GM23248 (cell line): ENCODE measurements at regions not wholly inside any gene's neighbourhood (a gene's known extent, or its start where the extent isn't known, plus 50 kb on each side); places are given as distances from the start of the nearest gene placed in this dataset.

Experiments
- DNase-seq: peaks from one replicate; pipeline ENCODE4 v3.0.0-alpha.2; 2015
- H2AFZ ChIP-seq: fragments of 200-600 bp; sonication (generic); 2 replicates; pipeline ENCODE4 v1.6.1; 2016; ENCODE audit warnings: antibody characterized with exemption
- H3F3A ChIP-seq: fragments of 200-600 bp; sonication (generic); 2 replicates; pipeline ENCODE4 v1.6.1; 2016; ENCODE audit warnings: mild to moderate bottlenecking, antibody characterized with exemption, mixed run types; ENCODE audit not compliant: insufficient read depth
- H3K27ac ChIP-seq: fragments of 200-600 bp; sonication (generic); 2 replicates; pipeline ENCODE4 v1.5.1; 2016; ENCODE audit warnings: mild to moderate bottlenecking
- H3K27me3 ChIP-seq: fragments of 200-600 bp; sonication (generic); replicated peaks from 2 replicates; pipeline ENCODE4 v1.6.1; 2016; ENCODE audit warnings: mild to moderate bottlenecking; ENCODE audit not compliant: insufficient read depth
- H3K36me3 ChIP-seq: fragments of 200-600 bp; sonication (generic); 2 replicates; pipeline ENCODE4 v1.6.1; 2016; ENCODE audit warnings: low read depth, mild to moderate bottlenecking
- H3K4me1 ChIP-seq: fragments of 200-600 bp; sonication (generic); 2 replicates; pipeline ENCODE4 v1.6.1; 2016; ENCODE audit warnings: mild to moderate bottlenecking; ENCODE audit not compliant: insufficient read depth
- H3K4me2 ChIP-seq: fragments of 200-600 bp; sonication (generic); one replicate; pipeline ENCODE4 v1.6.1; 2016; ENCODE audit warnings: mild to moderate bottlenecking; ENCODE audit not compliant: unreplicated experiment
- H3K4me3 ChIP-seq: fragments of 200-600 bp; sonication (generic); 2 replicates; pipeline ENCODE4 v1.5.1; 2016; ENCODE audit warnings: mild to moderate bottlenecking
- H3K79me2 ChIP-seq: fragments of 200-600 bp; sonication (generic); 2 replicates; pipeline ENCODE4 v1.6.1; 2016; ENCODE audit warnings: mild to moderate bottlenecking; ENCODE audit not compliant: insufficient read depth
- H3K9ac ChIP-seq: fragments of 200-600 bp; sonication (generic); 2 replicates; pipeline ENCODE4 v1.6.1; 2016; ENCODE audit warnings: mild to moderate bottlenecking
- H3K9me2 ChIP-seq: fragments of 200-600 bp; sonication (generic); 2 replicates; pipeline ENCODE4 v1.6.1; 2016; ENCODE audit warnings: mixed run types, mild to moderate bottlenecking, moderate library complexity; ENCODE audit not compliant: insufficient read depth
- H3K9me3 ChIP-seq: fragments of 200-600 bp; sonication (generic); one replicate; pipeline ENCODE4 v1.6.1; 2017; ENCODE audit warnings: low read depth
- H4K20me1 ChIP-seq: fragments of 200-600 bp; sonication (generic); 2 replicates; pipeline ENCODE4 v1.6.0; 2016; ENCODE audit not compliant: insufficient read depth
- EZH2 ChIP-seq: fragments of 200-600 bp; sonication (generic); IDR thresholded peaks from 2 replicates; pipeline ENCODE4 v1.6.1; 2018; ENCODE audit warnings: antibody characterized with exemption, mild to moderate bottlenecking; ENCODE audit not compliant: insufficient read depth, poor library complexity, severe bottlenecking
- EZH2phosphoT487 ChIP-seq: fragments of 200-600 bp; sonication (generic); IDR thresholded peaks from 2 replicates; pipeline ENCODE4 v1.6.1; 2018; ENCODE audit warnings: antibody characterized with exemption, moderate library complexity, mild to moderate bottlenecking, low read depth; ENCODE audit not compliant: insufficient read depth
- WGBS, 2 experiments: methylation state at CpG; one replicate each; pipeline ENCODE4 v1.1.6; 2015 to 2017; ENCODE audit warnings: low lambda C conversion rate in 2 of 2, low coverage in 1 of 2; ENCODE audit errors: missing lambda C conversion rate in 2 of 2; 5-methylcytosine and 5-hydroxymethylcytosine counted together
- in situ Hi-C: fragments of 300-500 bp; cut with MboI; formaldehyde crosslinking; loops from 2 replicates; pipeline ENCODE4 v1.15.0; 2020

- Histone ChIP-seq H3K36me3 (no peaks in the 10 kb centered on the region), H3K27me3 (no peaks in the 10 kb centered on the region), H3F3A (no peaks in the 10 kb centered on the region), H3K4me1 (no peaks in the 10 kb centered on the region), H3K9ac (no peak overlapping the region), H2AFZ (no peak overlapping the region), H3K27ac (no peak overlapping the region), H3K9me3 (no peaks in the 10 kb centered on the region), H3K79me2 (no peaks in the 10 kb centered on the region), H3K4me2 (no peak overlapping the region), H3K9me2 (no peaks in the 10 kb centered on the region), H4K20me1 (no peaks in the 10 kb centered on the region), H3K4me3 (no peak overlapping the region)
- DNase-seq = no peak
- in situ Hi-C loops = no loop called here
- TF ChIP-seq EZH2phosphoT487 (no peak), EZH2 (no peak)
- WGBS, 2 experiments = 69% methylated on average over 10 to 11 of the region's 11 CpGs
Observed at GRCh38 chr12:130088504-130088903, 73.8 kb upstream of the FZD10 start.

DNA sequence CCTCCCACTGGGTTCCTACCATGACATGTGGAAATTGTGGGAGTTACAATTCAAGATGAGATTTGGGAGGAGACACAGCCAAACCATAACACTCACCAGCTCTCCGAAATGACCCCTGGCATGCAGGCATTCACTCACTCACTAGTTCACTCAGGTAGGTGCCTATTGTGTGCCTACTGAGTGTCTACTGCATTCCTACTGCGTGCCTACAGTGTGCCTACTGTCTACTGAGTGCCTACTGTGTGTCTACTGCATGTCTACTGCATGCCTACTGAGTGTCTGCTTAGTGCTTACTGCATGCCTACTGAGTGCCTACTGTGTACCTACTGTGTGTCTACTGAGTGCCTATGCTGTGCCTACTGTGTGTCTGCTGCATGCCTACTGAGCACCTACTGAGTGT, 71.7 kb upstream of the FZD10 start:
- Histone ChIP-seq H3K9ac (no peak overlapping the region), H3K79me2 (no peaks in the 10 kb centered on the region), H3K9me3 (no peaks in the 10 kb centered on the region), H2AFZ (no peak overlapping the region), H3K4me3 (no peak overlapping the region), H3K27me3 (no peaks in the 10 kb centered on the region), H3F3A (no peaks in the 10 kb centered on the region), H3K9me2 (no peaks in the 10 kb centered on the region), H3K27ac (no peak overlapping the region), H3K36me3 (no peaks in the 10 kb centered on the region), H3K4me1 (no peaks in the 10 kb centered on the region), H4K20me1 (no peaks in the 10 kb centered on the region), H3K4me2 (no peak overlapping the region)
- in situ Hi-C loops = no loop called here
- WGBS, 2 experiments = 89 to 95% methylated on average over 2 of the region's 2 CpGs
- DNase-seq = no peak
- TF ChIP-seq EZH2 (no peak), EZH2phosphoT487 (no peak)

DNA sequence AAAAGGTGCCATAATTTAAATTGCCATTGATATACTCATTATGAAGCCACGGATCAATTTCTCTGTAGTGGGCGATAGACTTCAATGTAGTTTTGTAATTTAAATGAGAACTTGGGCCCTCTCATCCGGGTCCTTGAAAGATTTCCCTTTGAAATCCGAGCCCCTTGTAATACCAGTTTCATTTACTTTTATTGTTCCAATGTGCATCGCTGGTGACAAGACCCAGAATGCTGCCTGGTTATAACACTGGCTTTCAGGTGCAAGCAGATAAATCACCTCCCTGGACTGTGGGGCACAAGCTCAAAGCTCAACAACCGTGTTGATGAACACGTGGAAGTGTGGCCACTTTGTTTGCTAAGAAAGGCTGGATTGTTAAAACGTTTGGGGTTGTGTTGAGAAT, 68.9 kb upstream of the FZD10 start:
- no peak for TF ChIP-seq EZH2phosphoT487
- no peak for TF ChIP-seq EZH2
- Histone ChIP-seq H3K9me3 (no peaks in the 10 kb centered on the region), H3K9ac (no peak overlapping the region), H3K27me3 (no peaks in the 10 kb centered on the region), H3K36me3 (no peaks in the 10 kb centered on the region), H3K4me1 (no peaks in the 10 kb centered on the region), H2AFZ (no peak overlapping the region), H3K79me2 (no peaks in the 10 kb centered on the region), H4K20me1 (no peaks in the 10 kb centered on the region), H3F3A (no peaks in the 10 kb centered on the region), H3K9me2 (no peaks in the 10 kb centered on the region), H3K4me3 (no peak overlapping the region), H3K27ac (no peak overlapping the region), H3K4me2 (no peak overlapping the region)
- WGBS, 2 experiments = 12 to 13% methylated on average over 8 of the region's 8 CpGs
- no peak for DNase-seq
- in situ Hi-C loops = no loop called here

DNA sequence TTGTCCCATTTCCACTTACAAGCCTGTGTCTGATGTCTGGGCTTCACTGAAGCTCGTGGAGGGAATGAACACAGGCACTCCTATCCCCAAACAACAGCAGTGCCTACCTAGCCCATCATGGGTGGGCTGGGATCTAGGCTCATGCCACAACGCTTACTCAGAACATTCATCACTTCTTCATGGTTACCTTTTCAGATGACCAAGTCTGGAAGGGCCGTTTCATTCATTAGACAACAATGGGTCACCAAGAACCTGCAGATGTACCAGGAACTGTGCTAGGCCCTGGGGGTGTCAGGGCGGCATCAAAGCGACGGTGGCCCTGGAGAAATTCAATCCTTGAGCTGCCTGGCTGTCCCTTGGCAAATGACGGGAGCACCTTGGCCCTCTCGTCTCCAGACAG, 64.9 kb upstream of the FZD10 start:
- Histone ChIP-seq H3F3A (no peaks in the 10 kb centered on the region), H3K79me2 (no peaks in the 10 kb centered on the region), H3K9me3 (no peaks in the 10 kb centered on the region), H3K4me1 (no peaks in the 10 kb centered on the region), H4K20me1 (no peaks in the 10 kb centered on the region), H3K4me2 (no peak overlapping the region), H3K27me3 (no peaks in the 10 kb centered on the region), H3K9ac (no peak overlapping the region), H2AFZ (no peak overlapping the region), H3K36me3 (no peaks in the 10 kb centered on the region), H3K9me2 (no peaks in the 10 kb centered on the region), H3K4me3 (no peak overlapping the region), H3K27ac (no peak overlapping the region)
- in situ Hi-C loops = no loop called here
- no peak for TF ChIP-seq EZH2
- TF ChIP-seq EZH2phosphoT487 = no peak
- WGBS, 2 experiments = 52 to 56% methylated on average over 8 of the region's 8 CpGs
- no peak for DNase-seq

- Histone ChIP-seq H3K4me1 (no peaks in the 10 kb centered on the region), H3F3A (no peaks in the 10 kb centered on the region), H3K9me2 (no peaks in the 10 kb centered on the region), H3K79me2 (no peaks in the 10 kb centered on the region), H2AFZ (no peak overlapping the region), H4K20me1 (no peaks in the 10 kb centered on the region), H3K4me2 (no peak overlapping the region), H3K9me3 (no peaks in the 10 kb centered on the region), H3K4me3 (no peak overlapping the region), H3K36me3 (no peaks in the 10 kb centered on the region), H3K27me3 (no peaks in the 10 kb centered on the region), H3K27ac (no peak overlapping the region), H3K9ac (no peak overlapping the region)
- DNase-seq = no peak
- TF ChIP-seq EZH2phosphoT487 (no peak), EZH2 (no peak)
- in situ Hi-C loops = no loop called here
- WGBS, 2 experiments = 56 to 58% methylated on average over 8 of the region's 8 CpGs
Observed at GRCh38 chr12:130097798-130098255, 64.4 kb upstream of the FZD10 start.
